ENCODE measurements at regions not wholly inside any gene's neighbourhood (a gene's known extent, or its start where the extent isn't known, plus 50 kb on each side); places are given as distances from the start of the nearest gene placed in this dataset.

- no peak for TF ChIP-seq CTCF (IDR thresholded peaks at IDR 0.05; ENCODE audit: borderline replicate concordance, extremely low read depth, low read length, poor library complexity, severe bottlenecking)
- no peak for TF ChIP-seq EZH2 (IDR thresholded peaks at IDR 0.05; ENCODE audit: borderline replicate concordance, low read depth, low read length, severe bottlenecking)
Measured at GRCh38 chr4:11072999-11073398, 355.7 kb downstream of the HS3ST1 start.

Data from DND-41 (cell line).